Colon (tissue), 2 donors: ENCODE measurements at regions not wholly inside any gene's neighbourhood (a gene's known extent, or its start where the extent isn't known, plus 50 kb on each side); places are given as distances from the start of the nearest gene placed in this dataset.
"Not testable (repeated sequence)": the region's sequence is repeated elsewhere in the genome, so short reads cannot be mapped to it uniquely, and the experiment has no call there.

Experiments
- FAIRE-seq: peaks from 2 replicates; lab custom pipeline; 2012; peaks lifted over from hg19 to GRCh38; lab: Jason Lieb, UNC
- donor health status: control.
- donor health status: control.

GRCh38 chr12:24507827-24508226, 441.1 kb downstream of the BCAT1 start:
- FAIRE-seq: no peak

DNA sequence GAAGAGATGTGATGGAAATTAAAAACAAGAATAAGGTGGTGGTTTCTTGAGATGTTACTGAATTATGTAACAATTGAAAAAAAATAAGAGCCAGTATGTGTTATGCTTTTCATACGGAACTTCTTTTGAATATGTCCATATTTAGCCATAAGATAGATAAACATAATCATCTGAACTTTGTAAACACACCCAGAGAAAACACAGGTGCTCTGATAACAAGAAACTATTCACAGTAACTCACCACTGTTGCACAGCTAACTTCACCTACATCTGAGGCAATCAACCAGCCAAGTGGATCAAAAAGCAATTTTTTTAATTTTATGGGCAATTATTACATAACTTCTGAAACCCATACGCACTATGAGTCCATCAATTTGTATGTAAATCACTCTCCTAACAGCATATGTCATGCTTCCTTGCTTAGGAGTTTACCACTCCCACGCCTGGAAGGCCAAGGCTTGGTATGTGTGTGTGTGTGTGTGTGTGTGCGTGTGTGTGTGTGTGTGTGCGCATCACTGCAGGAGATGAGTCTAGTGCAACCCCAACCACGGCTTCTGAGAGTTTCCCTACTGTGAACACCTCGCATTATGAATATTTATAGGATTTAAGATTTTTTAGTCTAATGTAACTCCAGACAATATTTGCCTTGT, 443.4 kb downstream of the BCAT1 start:
- FAIRE-seq: no peak

- FAIRE-seq: not testable (repeated sequence)
Observed at GRCh38 chr12:24503477-24503876, 445.4 kb downstream of the BCAT1 start.

DNA sequence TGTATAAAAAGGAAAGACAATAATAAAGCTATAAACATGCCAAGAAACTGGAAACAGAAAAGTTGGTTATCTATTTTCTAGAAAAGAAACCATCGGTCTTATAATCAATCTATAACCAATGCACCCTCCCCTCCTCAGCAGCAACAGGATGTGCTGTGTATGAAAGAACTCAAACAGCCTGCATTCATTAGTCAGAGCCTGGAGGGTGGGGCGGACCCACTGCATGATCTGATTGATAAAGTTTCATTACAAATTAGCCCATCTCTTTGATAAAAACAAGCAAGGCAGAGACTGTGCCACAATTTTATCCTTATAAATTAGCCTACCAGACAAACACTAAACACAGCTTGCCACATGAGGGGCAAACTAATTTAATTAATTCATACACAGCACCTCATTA, 448.1 kb downstream of the BCAT1 start:
- no peak for FAIRE-seq

DNA sequence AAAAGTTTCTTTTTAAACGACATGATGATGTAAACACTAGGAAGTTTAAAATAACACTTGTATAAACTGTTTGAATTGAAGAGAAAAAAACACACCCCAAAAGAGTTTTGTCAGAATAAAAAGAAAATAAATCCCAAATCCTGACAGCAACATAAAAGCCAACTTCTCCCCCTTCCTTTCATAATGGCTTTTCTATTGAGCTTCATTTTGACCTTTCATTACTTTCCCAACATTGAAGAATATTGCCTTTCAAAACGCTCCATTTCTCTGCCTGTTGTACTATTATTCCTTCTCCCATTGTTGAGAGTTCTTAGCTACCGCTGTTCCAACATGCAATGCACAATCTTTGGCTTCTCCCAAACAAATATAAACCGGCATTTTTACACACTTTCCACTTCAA, 448.5 kb downstream of the BCAT1 start:
- no peak for FAIRE-seq

- FAIRE-seq: no peak
Observed at GRCh38 chr12:24499151-24500146, 449.5 kb downstream of the BCAT1 start.

DNA sequence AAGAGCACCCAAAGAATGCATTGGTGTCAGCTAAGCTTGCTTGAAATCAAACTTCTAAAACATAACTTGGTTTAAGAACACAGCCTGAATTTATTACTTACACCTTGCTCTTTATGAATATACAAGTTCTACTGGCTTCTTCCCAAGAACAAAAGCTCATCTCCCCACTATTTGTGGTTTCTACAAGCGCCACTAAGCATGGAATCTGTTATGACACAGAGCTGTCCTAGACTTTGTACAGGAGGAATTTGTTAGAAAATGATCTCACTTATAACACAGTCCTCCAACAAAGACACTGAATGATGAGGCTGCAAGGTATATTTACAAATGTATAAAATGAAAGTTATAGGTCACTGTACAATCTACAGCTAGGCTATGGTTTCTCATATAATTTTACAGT, 452.1 kb downstream of the BCAT1 start:
- no peak for FAIRE-seq

GRCh38 chr12:24494401-24494800, 454.5 kb downstream of the BCAT1 start:
- FAIRE-seq: no peak

DNA sequence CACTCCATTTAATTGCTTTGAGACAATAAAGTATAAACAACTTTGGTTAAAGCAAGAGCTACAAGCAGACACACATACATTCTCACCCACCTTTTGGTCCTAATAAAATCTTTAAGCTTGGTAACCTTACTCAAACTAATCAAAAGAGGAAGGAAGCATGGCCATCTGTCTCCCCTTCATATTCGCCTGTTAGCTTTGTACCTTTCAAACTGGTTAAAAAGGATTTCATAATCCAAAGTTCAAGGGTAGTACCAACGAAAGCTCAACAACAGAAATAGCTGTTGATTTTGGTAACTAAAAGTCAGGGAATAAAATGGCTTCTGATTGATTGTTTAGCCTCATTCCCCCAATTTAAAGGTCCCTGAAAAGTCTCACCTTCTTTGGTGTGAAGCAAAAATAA, 456.9 kb downstream of the BCAT1 start:
- FAIRE-seq: no peak

GRCh38 chr12:24489939-24490338, 459.0 kb downstream of the BCAT1 start:
- no peak for FAIRE-seq

GRCh38 chr12:24488906-24489619, 459.8 kb downstream of the BCAT1 start:
- no peak for FAIRE-seq

- no peak for FAIRE-seq
Observed at GRCh38 chr12:24488091-24488596, 460.8 kb downstream of the BCAT1 start.

DNA sequence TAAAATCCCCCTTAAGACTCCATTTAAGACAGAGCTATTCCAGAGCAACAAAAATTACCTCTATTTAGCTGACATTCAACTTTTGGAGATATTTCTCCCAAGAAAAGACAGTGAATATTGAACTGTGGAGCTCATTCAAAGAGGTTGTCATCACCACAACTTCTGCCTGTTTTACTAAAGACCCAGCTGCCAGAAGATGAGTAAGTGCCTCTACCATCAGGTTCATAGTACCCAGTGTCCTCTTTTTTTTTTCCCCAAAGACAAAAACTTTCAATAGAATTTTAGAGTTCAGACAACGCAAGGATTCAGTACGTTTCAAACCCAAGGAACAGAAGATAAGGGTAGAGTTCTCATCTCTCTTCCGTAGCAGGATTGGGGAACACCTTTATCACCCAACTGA, 461.3 kb downstream of the BCAT1 start:
- FAIRE-seq: no peak

DNA sequence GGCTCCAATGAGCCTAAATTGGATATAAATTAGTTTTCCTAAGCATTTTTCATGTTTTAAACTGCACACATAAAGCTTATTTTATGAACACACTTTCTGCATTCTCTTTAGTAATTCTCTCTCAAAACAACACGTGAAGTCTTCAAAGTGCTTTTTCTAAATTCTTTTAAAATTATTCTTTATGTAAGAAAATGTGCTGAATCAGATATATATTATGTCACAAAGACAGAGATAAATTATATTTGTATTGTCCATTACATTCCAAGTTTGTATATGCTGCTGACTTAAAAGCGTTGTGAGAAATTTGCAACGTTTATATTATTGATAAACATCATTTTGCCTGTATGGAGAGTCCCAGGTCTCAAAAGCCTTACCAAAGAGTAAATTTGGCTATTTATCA, 465.2 kb downstream of the BCAT1 start:
- no peak for FAIRE-seq

DNA sequence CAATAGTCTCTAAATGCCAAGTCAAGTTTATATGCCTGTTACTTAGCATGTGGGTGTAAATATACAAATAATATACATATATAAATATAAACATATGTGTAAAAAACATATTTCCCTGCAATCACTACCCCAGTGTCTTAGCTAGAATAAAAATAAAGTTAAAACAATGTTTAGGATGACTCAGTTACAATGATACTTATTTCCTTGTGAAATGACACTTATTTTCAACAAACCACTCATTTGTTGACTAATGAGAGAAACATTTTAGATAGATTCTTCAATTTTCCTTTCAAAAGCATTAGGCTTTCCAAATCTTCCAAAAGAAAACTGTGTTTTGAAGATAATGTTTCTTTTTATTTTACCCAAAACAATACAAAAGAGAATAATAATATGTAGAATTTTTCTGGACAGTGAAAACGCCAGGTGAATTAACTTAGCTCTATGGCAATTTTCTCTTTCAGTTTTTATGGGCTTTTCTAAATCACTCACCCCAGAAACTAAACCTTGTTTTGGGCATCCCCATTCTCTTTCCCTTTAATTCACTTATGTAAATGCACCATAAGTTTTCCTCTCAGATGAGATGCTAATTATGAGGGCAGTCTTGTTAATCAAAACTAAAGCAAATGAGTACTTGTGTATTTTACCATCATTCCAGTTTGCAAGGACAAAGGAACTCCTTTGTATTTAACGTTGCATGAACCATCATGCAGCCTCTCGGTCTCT, 465.9 kb downstream of the BCAT1 start:
- no peak for FAIRE-seq

GRCh38 chr12:24482044-24482443, 466.9 kb downstream of the BCAT1 start:
- no peak for FAIRE-seq

GRCh38 chr12:24480766-24481449, 468.0 kb downstream of the BCAT1 start:
- no peak for FAIRE-seq

DNA sequence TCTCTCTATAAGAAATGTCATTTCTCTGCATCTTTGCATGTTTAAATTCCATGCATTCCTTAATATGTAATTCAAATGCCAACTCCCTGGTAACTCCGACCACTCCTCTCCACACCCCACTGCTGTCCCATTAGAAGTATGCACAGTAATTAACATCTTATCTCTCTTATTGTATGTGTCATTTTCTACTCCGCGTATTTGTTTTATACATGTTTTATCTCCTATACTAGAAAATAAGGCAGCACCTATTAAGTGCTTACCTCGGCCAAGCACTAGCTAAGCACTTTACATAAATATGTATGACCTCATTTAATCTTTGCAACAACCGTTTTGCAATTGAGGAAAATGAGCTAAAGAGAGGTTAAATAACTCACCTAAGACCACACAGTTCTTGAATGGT, 469.8 kb downstream of the BCAT1 start:
- FAIRE-seq: no peak

DNA sequence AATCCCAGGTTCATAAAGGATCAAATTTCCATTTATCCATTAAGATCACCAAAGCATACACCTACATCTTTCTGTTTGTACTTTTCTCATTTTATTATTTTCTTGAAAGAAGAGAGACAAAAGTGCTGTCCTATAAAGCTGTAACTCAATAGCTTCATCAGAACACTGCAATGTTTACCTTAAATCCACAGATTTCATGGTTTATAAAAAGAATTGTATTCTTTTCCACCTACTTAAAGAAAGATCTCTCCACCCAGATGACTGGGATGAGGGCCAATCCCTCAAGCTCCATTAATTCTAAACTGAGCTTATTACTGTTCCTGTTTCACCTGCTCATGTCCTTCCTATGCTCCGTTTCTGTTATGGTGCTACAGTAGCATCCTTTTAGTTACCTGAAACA, 470.6 kb downstream of the BCAT1 start:
- no peak for FAIRE-seq

GRCh38 chr12:24476310-24476709, 472.6 kb downstream of the BCAT1 start:
- no peak for FAIRE-seq

DNA sequence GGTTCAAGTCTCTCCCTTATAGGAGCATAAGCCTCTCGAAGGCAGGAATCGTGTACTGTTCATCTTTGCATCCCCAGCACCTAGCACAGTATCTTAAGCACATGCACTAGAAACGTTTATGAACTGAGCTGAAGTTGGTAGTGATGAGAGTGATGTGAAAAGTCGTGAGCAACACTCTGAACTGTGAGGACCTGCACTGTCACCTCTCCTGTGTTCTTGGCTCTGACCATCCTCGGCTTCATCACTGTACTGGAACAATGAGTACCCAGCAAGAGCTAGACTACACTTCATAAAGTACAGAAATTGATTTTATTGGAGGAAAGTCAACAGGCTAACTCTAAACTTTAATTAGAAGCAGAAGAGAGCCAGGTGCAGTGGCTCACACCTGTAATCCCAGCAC, 473.6 kb downstream of the BCAT1 start:
- no peak for FAIRE-seq
